Glomerular visceral epithelial cell (primary cell): ENCODE measurements at regions not wholly inside any gene's neighbourhood (a gene's known extent, or its start where the extent isn't known, plus 50 kb on each side); places are given as distances from the start of the nearest gene placed in this dataset.

Experiments
- DNase-seq: peaks from one replicate; pipeline ENCODE4 v3.0.0-alpha.2; 2016; ENCODE audit errors: extremely low spot score

DNA sequence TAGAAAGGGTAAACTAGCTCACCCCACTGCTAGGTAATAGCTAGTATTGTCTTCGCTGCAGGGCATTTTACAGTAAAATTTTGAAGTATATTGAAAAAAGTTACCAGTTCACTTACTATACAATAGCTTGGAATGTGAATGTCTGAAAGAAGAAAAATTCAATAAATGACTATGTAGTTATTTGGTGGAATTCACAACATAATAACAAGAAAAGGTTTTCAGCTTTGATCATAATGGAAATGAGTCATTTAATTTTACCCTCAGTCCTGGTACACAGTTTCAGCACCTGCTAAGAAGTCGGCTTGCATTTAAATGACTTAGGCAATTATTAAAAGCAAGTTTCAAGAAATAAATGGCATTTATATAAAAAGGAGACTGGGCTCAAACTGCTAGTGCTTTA, 90.4 kb downstream of the NUP35 start:
- no peak for DNase-seq

DNA sequence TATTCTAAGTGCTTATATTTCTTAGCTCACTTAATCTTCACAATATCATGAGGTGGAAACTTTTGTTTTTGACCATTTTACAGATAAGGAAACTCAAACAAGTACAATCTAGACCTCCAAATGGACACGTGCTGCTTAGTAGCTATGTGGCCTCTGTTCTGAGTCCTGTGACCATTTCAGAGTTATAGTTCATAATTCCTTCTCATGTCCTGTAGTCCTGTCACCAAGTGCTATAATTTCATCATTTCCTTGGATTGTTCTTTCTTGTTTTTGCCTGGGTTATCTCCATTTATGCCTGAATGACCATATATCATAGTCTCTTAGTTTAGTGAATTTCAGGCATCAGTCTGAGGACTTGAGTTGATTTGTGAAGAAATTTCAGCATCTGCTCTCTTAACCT, 91.7 kb downstream of the NUP35 start:
- DNase-seq, result no peak

DNA sequence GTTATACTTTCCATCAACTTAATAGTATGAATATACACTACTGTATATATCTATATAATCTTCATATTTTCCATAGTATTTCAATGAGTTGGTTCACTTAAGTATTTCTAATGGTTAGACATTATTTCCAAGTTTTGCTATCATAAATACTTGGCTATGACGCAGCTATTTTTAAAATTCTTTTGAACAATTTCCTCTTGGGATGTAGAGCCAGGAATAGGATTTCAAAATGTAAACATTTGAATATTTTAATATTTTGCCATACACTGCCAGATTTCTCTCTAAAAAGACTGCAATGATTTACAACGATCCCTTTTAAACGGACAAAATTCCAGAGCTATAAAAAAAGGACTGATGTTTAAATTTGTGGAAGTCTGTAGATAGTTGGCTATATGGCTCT, 95.6 kb downstream of the NUP35 start:
- no peak for DNase-seq

DNA sequence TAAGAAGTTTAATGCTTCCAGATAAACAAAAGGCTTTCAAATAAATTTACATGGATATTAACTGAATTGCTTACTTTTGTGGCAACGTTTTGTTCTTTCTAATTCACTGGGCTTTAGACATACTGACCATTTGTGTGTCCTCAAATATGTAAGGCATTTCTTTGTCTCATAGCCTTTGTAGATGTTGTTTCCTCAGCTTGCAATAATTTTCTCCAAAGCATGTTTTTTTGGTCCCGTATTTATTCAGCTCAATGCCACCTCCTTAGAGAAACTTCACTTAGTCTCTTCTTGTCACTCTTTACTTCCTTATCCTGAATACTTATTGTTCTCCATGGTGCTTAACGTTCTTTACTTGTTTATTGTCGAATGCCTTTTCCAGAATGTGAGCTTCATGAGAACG, 98.5 kb downstream of the NUP35 start:
- no peak for DNase-seq

DNA sequence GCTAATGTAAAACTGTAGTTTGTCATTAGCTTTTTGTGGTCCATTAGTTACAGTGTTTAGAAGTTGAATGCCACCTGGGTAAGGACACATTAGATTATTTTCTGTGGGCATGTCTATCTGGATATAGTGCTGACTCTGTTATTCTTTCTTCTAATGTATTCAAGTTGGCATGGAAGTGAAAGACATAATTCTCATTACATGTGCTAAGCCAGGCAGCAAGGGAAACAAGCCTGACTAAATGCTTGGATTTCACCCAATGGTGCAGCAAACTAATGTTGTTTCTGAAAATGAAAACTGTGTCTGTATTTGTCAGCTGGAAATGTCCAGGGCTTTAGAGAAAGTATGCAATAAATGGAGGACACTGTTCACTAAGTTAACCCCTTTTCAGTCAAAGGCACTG, 100.7 kb downstream of the NUP35 start:
- DNase-seq, result no peak

DNA sequence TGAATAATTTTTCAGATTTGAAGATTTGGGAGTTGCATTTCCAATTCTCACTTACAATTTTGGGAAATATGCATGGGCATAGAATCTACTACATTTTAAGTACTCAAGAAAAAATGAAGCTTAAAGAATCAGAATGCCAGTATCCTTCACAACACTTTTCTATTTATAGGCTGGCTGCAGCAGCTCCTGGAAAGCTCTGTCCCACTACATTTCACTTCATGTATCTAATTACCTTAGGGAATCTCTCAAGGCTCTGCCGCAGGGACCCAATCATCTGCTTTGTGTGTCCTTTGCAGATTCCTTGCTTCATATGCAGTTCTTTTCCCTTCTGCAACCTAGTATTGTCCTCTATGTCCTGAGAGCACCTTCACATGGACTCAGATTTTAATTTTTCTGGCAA, 102.9 kb downstream of the NUP35 start:
- no peak for DNase-seq

DNA sequence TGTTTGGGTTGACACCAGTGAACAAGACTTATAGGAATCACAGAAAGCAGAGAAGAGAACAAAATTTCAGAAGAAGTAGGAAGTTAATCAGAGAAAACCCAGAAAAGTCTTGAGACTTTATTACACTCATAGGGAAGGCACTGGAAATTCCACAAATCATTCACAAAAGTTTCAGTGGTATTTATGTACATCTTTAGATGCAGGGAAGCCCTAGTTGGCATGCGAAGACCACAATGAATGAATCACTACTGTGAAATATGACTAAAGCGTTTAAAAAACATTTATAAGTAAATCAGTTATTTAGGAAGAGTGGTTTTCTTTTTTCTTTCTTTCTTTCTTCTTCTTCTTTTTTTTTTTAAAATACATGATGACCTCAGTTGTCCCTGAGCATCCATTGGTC, 105.1 kb downstream of the NUP35 start:
- DNase-seq, result peak; percentile 77

DNA sequence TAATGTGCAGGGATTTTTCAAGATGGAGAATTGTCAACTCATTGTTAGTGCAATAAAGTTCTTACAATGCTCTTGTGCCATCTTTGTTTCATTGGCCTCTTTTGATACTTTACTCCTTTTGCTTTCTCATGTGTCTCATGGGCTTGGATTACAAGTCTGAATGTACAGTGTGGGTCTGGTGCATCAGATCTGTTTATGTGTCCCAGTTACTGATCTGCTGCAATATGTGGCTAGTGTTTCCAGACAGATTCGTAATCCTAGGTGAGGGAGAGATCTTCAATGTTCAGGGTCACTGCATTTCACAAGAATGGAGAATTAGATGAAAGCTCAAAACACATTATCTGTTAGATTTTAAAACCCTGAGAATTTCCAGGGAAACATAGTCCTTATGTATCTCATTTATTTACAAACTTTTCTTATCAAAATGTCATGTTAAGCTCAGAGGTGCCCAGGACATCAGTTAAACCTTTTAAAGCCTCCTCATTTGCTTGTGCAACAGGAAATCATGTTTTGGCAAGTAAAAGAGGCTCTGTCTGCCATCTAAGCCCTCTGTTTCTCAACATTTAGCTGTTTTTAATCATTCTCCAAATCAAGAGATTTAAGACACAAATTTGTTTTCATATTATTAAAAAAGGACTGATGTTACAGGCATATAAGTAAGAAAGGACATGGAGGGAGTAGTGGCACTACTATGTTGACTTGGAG, 108.1 kb downstream of the NUP35 start:
- DNase-seq, result no peak

DNA sequence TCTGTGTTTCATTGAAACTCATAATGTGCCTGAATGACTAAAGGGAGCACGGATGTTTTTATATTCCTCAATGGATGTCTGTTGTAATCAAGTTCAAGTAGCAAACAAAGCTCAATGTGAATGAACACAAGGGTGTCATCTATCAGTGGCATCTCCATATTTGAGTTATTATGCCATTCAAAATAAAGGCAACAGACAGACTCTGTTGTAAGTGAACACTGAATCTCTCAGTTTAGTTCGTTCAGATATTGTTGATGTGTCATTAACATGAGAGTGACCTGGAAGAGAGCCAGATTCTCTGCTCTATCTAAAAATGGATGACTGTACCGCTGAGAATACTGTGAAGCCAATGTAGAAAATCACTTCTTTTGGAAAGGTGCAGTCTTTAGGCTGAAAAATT, 118.7 kb downstream of the NUP35 start:
- peak; percentile 9 for DNase-seq

DNA sequence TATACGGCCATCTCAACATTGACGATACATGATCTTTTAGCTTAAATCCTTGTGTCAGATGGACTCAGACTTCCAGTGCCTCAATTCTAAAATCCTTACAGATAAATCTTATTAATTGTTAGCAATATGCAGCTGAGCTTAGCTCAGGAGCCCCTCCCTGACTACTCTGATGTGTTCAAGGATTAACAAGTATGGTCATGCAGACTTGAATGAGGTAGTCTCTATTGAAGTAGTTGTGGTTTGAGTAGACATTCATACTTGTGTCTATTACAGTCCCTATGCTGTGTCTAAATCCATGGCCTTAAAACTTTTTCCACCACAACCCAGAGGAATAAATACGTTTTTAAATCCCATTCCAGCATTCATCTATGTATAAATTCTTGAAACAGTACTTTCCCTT, 119.5 kb downstream of the NUP35 start:
- DNase-seq, result no peak

DNA sequence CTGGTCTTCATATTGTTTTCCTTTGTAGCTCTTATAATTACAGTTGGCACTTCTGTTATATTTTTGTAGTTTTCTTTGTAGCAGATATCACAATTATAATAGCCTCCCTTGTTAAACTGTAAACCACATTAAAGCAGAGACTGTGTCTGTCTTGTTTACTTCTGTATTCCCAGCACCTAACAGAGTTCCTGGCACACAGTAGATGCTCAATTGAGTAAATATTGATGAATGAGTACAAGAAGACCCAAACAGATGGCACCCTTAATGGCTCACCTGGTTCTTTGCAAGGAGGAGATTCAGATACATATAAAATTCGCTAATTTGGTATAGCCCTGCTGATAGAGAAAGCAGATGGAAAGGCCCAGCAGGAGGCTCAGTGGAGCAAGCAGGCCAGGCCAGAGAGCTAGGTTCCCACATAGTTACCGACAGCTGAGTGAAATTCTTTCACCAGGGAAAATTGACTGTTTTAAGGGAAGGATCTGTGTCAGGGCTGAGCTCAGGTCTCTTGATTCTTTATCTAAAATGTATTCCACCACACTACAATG, 120.1 kb downstream of the NUP35 start:
- DNase-seq, result no peak

DNA sequence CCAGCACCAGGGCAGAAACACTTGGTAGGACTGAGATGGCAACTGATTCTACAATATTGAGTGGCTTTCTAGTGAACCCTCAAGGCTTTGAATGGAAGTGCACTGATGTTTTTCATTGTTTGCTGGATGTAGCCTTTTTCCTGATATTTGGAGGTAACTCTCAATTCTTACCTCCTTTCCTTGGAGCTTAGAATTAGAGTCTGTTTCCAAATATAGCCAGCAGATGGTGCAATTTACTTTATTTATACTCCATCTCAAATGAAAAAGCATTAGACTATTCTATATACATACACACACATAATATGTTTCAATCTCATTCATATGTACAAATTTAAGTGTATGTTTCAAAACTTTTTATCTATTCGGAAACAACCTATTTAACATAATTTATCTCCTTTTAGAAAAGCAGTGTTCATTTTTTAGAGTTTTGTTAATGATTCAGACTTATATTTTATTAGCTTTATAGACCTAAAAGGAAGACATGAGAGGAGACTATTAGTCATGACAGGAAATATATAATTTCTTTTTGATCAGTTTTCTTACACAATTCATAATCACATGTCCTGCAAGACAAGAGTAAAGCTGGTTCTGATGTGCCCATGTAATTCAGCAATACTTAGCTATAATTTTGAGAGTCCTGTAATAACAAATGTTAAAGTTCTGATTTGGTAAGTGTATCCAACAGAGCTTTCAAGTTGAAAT, 124.8 kb downstream of the NUP35 start:
- DNase-seq, result peak; percentile 49

DNA sequence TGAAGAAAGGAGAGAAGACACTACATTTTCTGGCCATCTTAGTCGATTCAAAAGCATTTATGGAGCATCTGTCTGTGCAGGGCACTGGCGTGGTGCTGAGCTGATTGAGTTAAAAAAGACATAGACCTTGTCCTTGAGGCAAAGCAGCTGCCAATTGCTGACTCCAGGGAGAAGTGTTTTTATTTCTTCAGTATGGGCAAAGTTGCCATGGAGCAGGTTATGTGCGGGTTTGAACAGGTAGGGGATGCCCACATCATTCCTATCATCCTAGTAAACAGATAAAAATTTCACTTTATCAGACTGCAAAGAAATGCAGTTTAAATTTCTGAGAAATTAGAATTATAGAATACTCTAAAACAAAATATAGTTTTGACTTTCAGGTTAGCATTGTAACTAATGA, 125.8 kb downstream of the NUP35 start:
- DNase-seq, result no peak

DNA sequence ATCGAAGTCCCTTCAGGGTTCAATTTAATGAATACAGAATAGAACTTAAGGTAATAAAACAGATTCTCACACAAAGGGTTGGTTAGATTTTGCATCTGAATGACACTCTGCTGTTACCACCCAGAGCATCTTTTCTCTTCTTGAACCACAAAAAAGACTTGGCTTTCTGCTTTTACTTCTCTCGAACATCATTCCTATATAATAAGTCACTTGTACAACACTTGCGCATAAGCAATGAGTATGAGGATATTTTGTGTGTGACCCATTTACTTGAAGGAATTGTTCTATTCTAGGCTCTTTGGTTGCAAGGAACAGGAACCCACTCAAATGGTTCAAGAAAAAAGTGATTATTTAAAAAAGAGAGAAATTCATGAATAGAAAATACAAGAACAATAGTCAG, 126.2 kb downstream of the NUP35 start:
- no peak for DNase-seq

DNA sequence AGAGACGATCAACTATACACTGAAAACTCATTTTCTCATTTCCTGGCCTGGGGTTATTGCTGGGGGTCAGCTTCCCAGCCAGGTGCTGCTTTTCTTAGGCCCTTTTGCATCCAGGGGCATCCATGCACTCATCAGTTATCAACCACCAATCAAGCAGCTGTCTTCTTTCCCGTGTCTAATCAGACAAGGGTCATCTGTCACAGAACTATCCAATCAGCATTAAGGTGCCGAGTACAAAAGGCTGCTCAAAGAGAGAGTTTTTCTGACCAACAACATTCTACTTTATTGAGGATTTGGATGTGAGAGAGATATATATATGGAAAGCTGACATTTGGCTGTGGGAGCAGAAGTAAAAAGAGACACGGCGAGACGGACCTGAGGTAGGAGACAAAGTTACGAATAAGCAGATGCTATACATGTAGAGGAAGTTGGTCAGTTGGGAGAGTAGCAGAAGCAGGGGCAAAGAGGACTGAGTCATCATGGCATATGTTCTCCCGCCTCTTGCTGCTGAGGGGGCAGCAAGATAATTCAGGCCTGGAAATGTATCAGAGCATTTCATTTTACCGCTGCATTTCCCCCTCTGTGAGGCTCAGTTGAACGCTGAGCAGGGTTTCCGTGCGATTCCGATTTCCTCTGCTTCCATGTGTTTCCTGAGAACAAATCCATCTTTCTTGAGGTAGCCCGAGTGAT, 129.3 kb downstream of the NUP35 start:
- no peak for DNase-seq

DNA sequence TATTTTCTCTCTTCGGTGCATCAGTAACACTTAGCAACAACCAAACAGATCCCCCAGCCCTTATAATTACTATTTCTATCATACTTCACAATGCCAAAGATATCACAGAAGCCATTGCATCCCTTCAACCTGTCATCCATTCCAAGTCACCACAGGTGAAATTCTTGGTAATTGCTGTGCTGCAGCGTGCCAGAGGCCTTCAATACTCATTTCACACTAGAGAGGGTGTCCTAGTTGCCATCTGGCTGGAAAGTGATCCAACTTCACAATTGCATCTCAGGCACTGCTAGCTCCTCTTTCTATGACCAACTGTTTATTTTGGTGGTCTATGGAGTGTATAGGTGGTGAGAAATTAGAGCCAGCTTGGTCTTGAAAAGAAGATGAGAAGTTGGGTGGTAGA, 131.2 kb downstream of the NUP35 start:
- DNase-seq, result no peak

DNA sequence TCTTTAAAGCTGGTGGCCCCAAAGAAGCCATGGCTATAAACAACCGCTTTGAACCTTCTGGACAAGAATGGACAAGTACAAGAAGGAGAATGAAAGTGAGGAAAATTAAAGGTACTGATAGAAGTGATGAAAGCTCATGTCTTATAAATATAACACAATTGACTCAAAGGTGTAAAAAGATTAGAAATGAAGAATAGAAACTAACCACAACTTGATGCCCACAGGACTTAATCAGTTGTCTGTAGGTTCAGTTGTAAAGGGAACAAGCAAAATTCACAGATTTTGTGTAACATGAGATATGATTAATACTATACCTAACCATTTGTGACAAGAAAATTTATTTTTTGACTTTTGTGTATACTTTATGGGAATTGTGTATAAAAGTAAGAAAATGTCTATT, 135.7 kb downstream of the NUP35 start:
- no peak for DNase-seq

DNA sequence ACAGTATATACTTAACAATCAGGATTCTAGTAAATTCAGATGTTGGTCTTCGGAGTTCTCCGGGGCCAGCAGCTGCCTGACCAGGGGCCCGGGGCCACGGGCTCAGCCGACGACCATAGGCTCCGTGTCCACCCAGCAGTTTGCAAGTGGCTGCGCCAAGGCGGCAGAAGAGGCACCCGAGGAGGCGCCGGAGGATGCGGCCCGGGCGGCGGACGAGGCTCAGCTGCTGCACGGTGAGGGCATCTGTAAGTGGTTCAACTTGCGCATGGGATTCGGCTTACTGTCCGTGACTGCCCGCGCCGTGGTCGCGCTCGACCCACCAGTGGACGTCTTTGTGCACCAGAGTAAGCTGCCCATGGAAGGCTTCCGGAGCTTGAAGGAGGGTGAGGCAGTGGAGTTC, 136.3 kb downstream of the NUP35 start:
- DNase-seq, result no peak

DNA sequence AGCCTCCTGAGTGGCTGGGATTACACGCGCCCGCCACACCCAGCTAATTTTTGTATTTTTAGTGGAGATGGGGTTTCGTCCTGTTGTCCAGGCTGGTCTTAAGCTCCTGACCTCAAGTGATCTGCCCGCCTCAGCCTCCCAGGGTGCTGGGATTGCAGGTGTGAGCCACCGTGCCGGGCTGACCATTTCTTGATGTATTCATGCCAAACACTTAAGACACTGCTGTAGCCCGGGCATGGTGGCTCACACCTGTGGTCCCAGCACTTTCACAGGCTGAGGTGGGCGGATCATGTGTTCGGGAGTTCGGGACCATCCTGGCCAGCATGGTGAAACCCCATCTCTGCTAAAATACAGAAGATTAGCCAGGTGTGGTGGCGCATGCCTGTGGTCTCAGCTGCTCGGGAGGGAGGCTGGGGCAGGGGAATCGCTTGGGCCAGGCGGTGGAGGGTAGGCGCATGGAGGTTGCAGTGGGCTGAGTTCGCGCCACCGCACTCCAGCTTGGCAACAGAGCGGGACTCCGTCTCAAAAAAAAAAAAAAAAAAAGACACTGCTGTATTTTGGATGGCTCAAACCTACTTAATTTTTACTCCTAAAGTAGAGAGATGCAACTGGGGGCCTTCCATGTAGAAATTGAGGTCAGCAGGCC, 140.8 kb downstream of the NUP35 start:
- DNase-seq, result no peak

DNA sequence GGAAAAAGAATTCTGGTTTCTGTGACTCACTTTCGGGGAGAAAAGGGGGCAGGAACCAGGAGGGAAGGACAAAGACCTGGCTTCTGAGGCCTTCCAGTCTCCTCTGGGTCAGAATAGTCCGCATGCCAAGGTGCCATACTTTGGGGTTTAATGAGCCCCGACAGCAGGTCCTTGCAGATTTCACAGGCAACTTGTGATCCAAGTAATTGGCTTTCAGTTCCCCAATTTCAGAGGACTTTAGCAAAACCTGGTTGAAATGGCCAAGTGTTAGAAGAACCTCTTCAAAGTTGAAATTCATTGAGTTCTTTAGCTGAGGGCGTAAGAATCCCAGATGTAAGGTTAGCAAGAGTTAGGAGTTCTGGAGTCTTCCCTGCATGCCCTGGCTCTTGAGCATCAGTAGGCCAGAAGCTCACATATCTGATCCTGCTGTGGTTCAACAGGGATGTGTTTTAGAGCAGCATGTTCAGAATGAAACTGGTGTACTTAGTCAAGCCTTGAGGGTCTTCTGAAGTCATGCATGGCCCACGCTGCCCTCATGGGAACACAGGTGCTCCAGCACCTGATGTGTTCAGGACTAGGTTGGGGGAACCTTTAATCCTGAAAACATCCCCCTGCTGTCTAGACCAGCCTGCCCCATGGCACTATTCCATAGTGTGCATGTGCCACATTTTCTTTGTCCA, 143.0 kb downstream of the NUP35 start:
- DNase-seq, result no peak

DNA sequence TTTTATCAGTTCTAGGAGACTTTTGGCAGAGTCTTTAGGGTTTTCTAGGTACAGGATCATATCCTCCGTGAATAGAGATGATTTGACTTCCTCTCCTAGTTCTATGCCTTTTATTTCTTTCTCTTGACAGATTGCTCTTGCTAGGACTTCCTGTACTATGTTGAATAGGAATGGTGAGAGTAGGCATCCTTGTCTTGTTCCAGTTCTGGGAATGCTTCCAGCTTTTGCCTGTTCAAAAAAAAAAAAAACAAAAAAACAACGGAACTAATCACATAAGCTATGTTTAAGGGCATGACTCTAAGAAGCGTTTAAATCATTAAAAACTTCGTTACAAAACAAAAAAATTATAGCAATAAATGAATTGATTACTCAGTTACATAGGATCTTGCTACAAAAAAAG, 145.7 kb downstream of the NUP35 start:
- no peak for DNase-seq

DNA sequence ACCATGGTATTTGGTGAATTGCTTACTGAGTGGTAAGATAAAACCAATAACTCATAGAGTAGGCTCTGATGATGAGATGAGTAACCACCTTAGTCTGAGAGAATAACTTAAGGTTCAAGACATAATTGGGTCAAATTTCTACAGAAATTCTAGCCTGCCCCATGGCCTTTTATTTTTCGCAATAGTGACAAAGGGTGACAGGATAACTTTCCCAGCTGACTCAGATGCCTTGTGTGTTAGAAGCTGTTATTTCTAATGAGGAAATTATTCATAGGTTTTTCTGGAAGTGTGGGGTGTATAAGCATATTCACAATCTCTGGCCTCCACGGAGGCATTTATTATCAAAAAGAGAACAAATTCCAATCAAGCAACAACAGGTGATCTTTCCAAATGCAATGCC, 159.0 kb downstream of the NUP35 start:
- no peak for DNase-seq
